NCI-H2171 (cell line): ENCODE measurements at regions not wholly inside any gene's neighbourhood (a gene's known extent, or its start where the extent isn't known, plus 50 kb on each side); places are given as distances from the start of the nearest gene placed in this dataset.
A peak's percentile ranks its signal among the peaks of the same experiment; 100 is the strongest.
"Not testable (repeated sequence)": the region's sequence is repeated elsewhere in the genome, so short reads cannot be mapped to it uniquely, and the experiment has no call there.

Source experiments
- DNase-seq: peaks from one replicate; lab custom pipeline; 2025; lab: John Stamatoyannopoulos, UW

GRCh38 chr3:88807491-88808105 is 299.8 kb upstream of the EPHA3 start:
- no peak for DNase-seq

GRCh38 chr3:88809993-88810392 is 297.4 kb upstream of the EPHA3 start:
- DNase-seq, result no peak

GRCh38 chr3:88810455-88810854 is 297.0 kb upstream of the EPHA3 start:
- DNase-seq, result no peak

- no peak for DNase-seq
These were observed 296.3 kb upstream of the EPHA3 start for GRCh38 chr3:88811096-88811495.

DNA sequence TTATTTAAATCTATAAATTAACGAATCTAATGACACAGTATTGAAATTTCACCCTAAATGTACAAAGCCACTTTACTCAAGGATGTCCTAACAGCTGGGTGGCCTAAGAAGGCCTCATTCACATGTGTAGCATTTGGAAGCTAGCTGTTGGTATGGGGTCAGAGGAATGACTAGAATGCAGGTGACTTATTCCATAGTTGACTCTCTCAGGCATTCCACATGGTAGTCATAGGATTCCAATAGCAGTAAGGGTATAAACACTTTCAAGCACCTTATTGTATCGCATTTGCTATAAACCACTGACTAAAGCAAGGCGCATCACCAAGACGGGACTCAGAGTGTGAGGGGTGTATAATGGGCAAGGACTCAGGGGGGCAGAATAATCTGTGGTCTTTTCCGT is 294.8 kb upstream of the EPHA3 start:
- DNase-seq, result no peak

- DNase-seq, result no peak
These were observed 291.0 kb upstream of the EPHA3 start for GRCh38 chr3:88816445-88816844.

DNA sequence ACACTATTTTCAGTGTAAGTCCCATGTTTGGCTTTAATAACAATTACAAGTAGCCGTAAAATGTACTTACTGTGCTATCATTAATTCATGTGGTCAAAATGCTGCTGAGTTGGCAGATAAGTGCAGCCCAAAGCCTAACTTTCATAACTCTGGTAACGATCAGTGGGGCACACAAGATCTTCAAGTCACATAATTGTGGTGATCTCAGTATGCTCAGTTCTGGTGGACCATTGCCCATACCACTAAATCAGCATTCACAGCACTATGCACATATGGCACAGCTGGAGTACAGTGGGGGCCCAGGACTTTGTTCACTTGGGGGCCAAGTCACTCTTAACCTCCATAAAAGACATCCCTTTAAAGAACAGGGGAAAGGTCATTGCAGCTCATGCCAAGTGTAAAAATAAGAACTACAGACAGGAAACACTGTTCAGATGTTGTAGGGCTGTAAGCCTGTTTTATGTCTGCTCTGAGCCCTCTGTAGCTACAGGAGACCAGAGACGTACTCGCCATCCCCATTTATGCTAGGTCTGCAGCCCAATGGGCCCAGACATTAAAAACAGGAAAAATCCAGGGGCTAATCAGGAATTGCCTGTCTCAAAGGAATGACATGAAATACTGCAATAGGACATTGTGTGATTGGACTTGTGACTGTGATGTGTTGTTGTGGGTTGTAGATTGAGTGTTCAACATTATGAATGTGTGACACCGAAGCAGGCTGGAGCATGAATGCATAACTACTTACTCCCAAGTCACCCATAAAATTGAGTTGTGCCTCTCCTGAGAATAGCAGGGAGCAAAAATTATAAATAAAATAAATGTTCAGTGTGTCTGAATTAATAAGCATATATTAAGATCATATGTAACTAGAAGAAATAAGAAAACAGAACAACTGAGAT is 282.5 kb upstream of the EPHA3 start:
- DNase-seq, result no peak

DNA sequence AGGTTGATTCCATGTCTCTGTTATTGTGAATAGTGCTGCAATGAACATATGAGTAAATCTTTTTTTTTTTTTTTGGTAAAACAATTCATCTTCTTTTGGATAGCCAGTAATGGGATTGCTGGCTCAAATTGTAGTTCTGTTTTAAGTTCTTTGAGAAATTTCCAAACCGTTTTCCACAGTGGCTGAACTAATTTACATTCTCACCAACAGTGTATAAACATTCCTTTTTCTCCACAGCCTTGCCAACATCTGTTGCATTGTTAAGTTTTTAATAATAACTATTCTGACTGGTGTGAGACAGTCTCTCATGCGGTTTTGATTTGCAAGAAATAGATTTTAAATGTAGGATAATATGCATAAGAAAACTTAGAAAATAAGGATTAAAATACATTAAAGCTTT is 279.0 kb upstream of the EPHA3 start:
- no peak for DNase-seq

- DNase-seq, result no peak
These were observed 254.8 kb upstream of the EPHA3 start for GRCh38 chr3:88852606-88853005.

GRCh38 chr3:88863196-88863595 is 244.2 kb upstream of the EPHA3 start:
- no peak for DNase-seq

- DNase-seq, result no peak
These were observed 230.7 kb upstream of the EPHA3 start for GRCh38 chr3:88876724-88877123.

GRCh38 chr3:88879905-88880304 is 227.5 kb upstream of the EPHA3 start:
- no peak for DNase-seq

DNA sequence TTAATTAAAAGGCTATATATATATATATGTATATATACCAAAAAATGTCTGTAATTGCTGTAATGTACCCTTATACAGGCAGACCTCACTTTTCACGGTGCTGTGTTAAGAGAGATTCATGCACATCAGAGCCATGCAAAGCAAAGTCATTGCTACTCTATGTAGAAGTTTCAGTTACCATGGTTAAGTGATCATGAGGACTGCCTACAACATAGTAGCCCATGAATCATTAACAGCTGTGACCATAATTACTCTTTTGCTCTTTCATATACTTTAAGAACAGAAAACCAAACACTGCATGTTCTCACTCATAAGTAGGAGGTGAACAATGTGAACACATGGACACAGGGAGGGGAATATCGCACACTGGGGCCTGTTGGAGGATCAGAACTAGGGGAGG is 225.3 kb upstream of the EPHA3 start:
- DNase-seq, result no peak

GRCh38 chr3:88886624-88887023 is 220.8 kb upstream of the EPHA3 start:
- DNase-seq, result not testable (repeated sequence)

DNA sequence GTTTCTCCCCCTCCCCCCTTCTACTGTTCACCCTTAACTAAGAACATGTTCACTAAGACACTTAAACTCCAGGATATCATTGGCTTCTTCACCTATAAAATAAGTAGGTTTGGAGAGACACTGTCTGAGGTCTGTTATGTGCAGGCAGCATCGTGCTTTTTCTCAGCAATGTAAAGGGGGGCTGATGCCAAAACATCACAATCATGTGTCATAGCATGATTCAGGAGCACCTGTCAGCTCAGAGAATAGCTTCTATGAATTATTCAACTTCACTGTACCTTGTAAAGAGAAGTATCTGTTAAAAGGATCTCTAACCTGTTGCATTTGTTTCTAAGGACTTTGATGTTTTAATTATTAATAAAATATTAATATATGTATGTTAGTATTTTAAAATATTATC is 211.4 kb upstream of the EPHA3 start:
- no peak for DNase-seq

DNA sequence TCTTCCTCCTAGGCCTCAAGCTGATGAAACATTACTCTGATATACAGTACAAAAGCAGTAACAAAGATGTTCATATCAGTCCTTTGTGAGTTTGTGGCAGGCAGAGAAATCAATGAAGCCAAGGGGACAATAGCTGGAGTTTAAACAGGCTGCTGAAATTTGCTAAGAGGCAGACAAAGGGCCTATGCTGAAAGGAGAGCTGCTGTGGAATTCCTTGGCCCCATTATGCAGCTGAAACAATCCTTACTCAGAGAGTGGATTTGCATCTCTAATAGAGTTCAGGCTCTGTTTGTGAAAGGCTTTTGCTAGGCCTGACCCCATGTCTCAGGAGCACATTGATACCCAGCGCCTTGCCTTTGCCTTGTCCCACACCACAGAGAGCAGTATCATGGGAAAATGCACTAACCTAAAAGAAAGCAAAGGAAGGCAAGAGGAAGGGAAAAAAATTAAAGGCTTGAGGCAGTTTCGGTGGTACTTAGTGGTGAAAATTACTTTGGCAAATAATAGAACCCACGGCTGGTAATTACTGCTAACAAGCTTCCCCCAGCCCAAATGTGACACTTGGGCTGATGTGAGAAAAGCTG is 195.0 kb upstream of the EPHA3 start:
- no peak for DNase-seq

- no peak for DNase-seq
These were observed 188.6 kb upstream of the EPHA3 start for GRCh38 chr3:88918841-88919240.

GRCh38 chr3:88921986-88922385 is 185.4 kb upstream of the EPHA3 start:
- no peak for DNase-seq

DNA sequence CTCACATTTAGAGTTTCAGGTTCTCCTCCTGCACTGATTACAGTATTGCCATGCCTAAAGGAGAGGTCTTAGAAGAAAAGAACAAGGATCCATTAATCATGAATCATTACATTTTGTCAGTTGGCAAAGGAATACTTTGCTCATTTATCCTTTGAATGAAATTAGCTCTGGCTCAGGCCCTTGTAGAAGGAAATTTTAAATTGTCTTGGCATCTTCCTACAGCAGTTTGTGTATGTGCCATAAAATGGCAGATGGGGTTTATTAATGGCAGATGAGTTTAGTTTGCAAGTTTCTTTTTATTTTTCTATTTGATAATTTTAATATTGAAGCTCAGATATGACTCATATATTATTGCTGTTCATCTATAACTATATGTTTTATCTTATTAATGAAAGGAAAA is 181.2 kb upstream of the EPHA3 start:
- no peak for DNase-seq

DNA sequence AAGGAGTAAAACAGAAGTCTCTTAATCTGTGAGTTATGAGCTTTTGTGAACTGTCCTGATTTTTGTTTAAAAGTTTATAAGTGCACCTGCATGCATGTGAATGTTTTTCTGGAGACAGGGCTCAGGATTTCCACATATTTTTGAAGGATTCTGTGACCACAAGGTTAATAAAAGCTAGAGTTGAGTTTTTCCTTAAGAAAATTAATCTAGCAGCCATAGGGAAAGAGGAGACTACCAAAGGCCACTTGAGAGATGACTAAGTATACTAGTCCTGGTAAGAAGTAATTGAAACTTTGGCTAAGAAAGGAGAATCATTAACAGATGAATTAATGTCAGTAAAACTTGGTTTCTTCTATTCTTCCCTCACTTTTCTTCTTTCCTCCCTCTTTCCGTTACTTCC is 176.8 kb upstream of the EPHA3 start:
- no peak for DNase-seq

- peak; percentile 2 for DNase-seq
These were observed 170.6 kb upstream of the EPHA3 start for GRCh38 chr3:88936831-88937230.

DNA sequence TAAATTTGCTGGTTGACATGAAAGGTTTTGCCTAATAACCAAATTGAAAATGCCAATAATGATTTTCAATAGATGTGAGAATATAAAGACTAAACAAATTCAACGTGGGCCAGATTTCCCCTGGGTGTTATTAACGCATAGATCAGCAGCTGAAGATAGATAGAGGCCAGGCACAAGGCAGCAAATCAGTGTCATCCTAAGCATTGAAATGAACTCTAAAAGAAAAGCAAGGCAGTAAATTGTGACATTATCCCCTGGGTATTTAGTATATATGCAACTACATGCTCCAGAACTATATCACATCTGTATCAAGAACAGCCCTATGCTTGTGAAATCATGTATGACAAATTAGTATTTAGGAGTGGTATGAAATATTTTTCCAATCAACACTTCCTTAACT is 167.1 kb upstream of the EPHA3 start:
- no peak for DNase-seq

- DNase-seq, result no peak
These were observed 160.4 kb upstream of the EPHA3 start for GRCh38 chr3:88947013-88947412.
